ENCODE measurements at regions not wholly inside any gene's neighbourhood (a gene's known extent, or its start where the extent isn't known, plus 50 kb on each side); places are given as distances from the start of the nearest gene placed in this dataset.

- no peak for DNase-seq
Measured at GRCh38 chr2:221135699-221136098, 436.4 kb downstream of the EPHA4 start.

DNA sequence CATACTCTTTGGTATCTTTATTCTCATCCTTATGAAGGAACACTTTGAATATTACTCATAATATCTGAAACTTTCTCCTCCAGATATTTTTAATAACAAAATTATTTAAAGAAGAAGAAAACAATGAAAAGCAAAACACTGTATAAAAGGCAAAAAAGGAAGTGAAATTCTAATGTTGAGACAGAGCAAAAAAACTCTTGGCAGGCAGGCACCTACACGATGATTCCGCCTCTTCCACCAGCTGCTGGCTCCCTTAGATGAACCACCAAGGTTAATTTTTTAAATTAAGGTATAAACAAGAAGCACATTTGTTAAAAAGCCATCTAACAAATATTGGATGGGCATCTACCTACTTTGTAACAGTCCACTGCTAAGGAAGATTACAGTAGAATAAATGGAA, 434.7 kb downstream of the EPHA4 start:
- no peak for DNase-seq

DNA sequence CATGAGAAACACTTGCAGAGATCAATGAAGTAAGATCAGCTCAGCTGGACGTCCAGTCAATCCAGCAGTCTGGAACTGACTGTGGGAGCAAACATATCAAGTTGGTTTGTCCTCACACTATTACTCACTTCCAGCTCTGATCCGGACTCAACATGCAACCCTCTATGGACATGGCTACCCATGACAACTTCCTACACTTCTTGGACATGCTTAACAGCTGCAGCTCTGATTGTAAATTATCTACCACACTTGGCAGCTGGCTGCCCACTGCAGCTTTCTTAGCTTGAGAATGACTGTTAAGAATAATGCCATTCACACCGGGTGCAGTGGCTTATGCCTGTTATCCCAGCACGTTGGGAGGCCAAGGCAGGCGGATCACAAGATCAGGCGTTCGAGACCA, 429.8 kb downstream of the EPHA4 start:
- DNase-seq = no peak

- DNase-seq = no peak
Measured at GRCh38 chr2:221143231-221143630, 428.9 kb downstream of the EPHA4 start.

DNA sequence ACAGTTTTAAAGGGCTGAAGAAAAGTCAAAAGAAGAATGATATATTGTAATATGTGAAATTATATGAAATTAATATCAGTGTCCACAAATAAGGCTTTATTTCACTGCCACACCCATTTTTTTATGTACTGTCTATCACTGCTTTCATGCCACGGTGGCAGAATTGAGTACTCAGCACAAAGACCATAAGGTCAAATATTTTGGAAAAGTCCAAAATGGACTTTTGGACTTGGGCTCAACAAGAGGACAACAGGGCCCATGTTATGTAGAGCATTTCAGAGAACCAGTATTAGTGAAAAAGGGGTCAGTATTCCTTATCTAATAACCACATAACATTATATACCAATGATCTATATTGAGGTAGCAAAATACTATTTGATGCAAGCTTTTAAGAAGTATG, 427.2 kb downstream of the EPHA4 start:
- no peak for DNase-seq

- no peak for DNase-seq
Measured at GRCh38 chr2:221145396-221145795, 426.7 kb downstream of the EPHA4 start.

DNA sequence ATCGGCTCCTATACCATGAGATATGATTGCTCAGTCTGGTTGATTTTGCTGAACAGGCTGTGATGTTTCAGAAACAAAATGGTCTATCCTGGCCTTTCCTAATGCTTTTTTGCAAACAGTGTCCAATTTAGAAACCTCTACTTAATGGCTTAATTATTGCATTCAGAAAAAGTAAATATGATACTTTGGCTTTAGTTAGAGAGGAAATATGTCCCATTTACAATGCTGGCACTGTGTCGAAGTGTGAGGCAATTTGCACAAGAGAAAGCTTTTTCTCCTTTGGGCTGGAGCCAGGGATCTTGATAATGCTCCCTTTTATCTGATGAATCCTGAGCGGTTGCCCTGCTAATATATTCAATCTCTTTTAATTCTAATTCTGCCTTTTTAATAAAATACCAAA, 418.9 kb downstream of the EPHA4 start:
- DNase-seq = peak in 22 of 51 donors; percentile 0 to 61 (median 13)

GRCh38 chr2:221154176-221154575, 417.9 kb downstream of the EPHA4 start:
- DNase-seq = no peak

DNA sequence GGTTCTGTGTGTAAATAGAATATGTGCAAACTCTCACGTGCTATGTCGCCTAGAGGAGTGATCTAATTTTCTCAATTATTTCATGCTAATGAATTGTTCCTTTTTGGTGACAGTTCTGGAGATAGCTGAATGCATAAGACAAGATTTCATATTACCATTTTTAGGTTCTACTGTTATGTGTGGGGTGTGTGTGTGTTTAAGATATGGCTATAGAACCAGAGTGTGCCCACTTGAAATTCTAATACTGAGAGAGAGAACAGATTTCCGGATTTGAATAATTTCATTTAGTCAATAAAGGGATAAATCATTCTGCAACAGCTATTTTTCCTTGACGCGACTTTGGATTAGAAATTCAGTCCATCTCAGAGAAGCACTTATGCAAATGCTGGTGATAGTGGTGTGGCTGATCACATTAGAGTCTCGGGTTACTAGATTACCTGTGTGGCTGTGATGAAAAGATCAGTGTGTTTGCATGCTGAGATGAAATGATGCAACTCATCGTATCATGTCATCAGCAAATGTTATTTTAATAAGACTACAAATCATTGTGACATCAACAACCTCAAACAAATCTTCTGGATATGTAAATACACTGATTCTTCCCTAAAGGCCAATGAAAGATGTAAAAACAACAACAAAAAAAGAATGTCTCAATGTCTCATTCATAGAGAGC, 415.9 kb downstream of the EPHA4 start:
- DNase-seq = no peak

- no peak for DNase-seq
Measured at GRCh38 chr2:221161186-221161585, 410.9 kb downstream of the EPHA4 start.

- DNase-seq = no peak
Measured at GRCh38 chr2:221166292-221166691, 405.8 kb downstream of the EPHA4 start.

GRCh38 chr2:221167561-221167960, 404.5 kb downstream of the EPHA4 start:
- DNase-seq = no peak

DNA sequence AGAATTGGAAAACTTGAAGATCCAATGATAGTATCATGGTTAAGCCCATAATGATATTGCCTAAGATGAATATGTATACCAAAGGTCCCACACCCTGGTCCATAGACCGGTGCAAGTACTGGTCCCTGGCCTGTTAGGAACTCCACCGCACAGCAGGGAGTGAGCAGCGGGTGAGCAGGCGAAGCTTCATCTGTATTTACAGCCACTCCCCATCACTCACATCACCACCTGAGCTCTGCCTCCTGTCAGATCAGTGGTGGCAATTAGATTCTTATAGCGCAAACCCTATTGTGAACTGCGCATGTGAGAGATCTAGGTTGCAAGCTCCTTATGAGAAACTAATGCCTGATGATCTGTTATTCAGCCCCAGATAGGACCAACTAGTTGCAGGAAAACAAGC, 402.4 kb downstream of the EPHA4 start:
- no peak for DNase-seq

DNA sequence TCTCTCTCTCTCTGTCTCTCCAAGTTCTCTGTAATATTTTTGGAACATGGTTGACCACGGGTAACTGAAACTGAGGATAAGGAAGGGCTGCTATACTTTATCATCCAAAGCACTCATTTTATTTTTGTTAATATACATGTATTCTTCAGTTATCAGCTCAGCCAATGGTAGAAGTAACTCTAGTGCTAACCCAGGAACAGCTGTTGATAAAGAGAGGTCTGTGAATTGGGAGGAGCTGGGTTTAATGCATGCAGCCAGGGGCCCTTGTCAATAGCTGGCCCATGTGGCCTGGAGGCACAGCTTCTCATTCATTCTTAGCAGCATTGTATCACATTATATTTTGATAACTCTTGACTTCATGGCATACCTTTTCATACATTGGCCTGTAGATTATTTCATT, 401.6 kb downstream of the EPHA4 start:
- DNase-seq = no peak

DNA sequence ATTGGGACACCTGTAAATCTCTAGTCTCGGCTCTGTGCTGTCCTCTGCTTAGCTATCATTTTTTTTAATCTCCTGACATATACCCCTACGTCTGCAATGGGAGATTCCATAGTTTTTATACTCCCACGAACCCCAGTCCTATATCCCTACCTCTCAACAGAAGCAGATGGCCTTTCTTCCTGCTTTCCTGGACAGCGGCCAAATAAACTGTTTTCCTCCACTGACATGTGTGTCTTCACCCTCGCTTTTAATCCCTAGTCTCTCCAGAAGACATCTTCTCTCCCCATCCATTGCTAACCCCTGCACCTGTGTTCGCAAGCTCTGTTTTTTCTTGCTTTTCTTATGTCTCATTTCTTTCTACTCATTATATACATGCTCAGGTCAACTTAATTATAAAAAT, 395.4 kb downstream of the EPHA4 start:
- no peak for DNase-seq

DNA sequence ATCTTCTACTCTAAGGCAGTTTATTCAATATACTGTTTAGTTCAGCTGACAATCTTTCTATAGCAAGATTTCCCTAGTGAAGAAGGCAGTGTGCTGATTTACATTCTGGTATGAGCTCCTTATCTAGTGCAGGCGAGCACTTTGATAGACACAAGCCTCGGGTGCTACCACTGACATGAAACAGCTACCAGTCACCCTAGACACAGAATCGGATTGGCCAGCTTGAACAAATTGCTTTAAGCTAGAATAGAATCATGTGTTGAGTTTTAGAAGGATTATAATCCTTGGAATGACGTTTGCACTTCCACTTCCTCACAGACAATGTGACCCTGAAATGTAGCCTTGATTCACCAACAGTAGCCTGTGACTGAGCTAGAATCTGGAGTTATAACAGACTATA, 394.0 kb downstream of the EPHA4 start:
- no peak for DNase-seq

- no peak for DNase-seq
Measured at GRCh38 chr2:221186873-221187272, 385.2 kb downstream of the EPHA4 start.

DNA sequence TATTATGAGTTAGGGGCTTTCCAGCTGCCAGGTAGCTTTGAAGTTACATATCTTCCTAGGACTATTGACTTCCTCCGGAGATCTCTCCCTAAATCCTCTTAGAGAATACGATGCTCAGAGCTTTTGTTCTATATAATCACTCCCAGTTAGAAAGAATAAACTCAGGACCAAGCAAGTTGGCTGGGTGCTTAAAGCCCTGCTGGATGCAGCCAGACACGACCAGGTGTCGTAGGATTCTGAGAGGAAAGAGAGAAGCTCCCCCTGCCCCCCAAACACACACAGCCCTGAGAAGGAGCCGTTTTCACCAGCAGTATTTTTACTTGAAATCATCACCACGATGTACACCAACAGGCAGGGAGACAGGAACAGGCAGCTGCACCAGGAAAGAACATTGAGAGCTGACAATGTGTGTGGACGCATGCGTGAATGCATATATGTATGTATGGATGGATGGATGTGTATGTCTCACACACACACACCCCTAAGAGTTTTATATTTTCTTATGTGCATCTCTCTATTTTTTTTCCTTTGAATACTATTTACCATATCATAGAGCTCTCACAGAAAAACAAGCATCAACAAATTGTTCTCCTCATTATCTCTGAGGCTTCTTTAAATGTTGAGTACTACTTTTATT, 382.6 kb downstream of the EPHA4 start:
- no peak for DNase-seq

- DNase-seq = no peak
Measured at GRCh38 chr2:221195829-221196228, 376.3 kb downstream of the EPHA4 start.

DNA sequence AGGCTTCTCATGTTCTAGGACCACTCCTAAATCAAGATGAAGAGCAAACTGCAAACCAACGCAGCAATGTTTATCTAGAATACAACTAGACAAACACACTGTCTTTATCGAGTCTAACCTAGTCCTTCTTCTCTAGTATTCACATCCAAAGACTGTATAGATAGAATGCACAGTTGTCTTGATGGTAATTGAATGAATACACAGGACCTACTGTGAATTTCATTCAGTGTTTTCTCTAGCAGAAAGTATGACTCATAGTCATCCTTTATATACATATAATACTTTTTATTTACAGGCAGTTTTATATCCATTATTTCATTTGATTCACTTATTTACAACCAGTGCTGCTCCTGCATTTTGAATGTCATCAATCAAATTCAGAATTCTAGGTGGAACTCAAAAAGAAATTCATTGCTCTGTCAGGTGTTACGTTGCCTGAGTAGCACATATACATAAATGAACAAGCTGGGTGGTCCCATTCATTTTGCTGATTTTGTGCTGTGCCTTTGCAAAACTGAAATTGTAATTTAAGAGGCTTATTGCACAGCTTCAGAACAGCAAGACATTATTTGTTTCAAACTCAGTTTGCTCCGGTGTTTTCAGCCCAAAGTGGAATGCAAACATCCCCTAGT, 374.8 kb downstream of the EPHA4 start:
- no peak for DNase-seq

DNA sequence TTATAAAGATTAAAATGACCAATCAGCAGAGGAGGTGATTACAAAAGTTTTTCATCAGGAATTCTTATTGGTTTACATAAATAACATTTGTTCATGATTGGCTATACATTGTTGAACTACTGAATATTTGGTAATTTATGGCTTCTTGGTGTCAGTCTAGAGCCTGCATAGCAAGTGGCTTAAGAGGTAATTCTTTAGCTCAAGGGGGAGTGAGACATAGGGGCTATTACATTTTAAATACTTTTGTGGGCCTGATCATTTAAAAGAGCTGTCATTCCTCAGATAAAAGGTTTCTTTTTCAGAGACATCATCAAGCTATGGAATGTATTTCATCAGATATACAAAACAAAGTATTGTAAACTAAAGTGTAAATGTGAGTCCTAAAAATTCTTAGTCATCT, 373.8 kb downstream of the EPHA4 start:
- DNase-seq = no peak

GRCh38 chr2:221200184-221200839, 371.8 kb downstream of the EPHA4 start:
- DNase-seq = no peak

DNA sequence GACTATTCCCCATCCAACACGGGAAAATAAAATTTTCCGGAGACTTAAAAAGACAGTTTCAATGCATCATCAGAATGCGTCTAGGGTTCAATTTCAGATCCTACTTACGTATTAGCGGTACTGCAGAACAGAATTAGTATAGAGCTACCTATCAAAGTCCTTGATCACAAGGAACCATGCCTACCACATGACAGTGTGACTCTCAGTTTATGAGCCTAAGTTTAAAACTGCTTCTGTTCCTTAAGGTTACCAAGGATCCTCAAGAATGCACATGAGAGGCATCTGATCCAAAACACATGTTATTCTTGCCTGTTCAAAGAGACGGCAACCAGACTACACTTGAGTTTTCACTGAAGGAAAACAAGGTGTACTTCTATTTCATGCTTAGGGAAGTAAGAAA, 369.7 kb downstream of the EPHA4 start:
- DNase-seq = no peak

Data from hypothalamus (tissue), 51 donors.